Endothelial cell of umbilical vein (primary cell): ENCODE measurements at regions not wholly inside any gene's neighbourhood (a gene's known extent, or its start where the extent isn't known, plus 50 kb on each side); places are given as distances from the start of the nearest gene placed in this dataset.

Experiments
- BruUV-seq: library from RNA; stranded (reverse); fragments of 400-500 nt; replicated peaks from 2 replicates; lab custom pipeline; 2021; lab: Mats Ljungman, UMichigan
- CTCF ChIA-PET: fragments of 300-600, 350-600 bp; sonication (Branson Sonifier 250); formaldehyde crosslinking; loops from one replicate; lab custom pipeline; 2021; ENCODE audit warnings: antibody characterized with exemption, inconsistent platforms; lab: Charles Lee
- POLR2A ChIA-PET: fragments of 300-600, 350-600 bp; sonication (Branson Sonifier 250); formaldehyde crosslinking; loops from one replicate; lab custom pipeline; 2021; ENCODE audit warnings: antibody characterized with exemption, inconsistent platforms; lab: Charles Lee
- DNase-seq: peaks from one replicate; pipeline ENCODE4 v3.0.0-alpha.2; 2011; ENCODE audit warnings: low read depth, low spot score
- FAIRE-seq: peaks from 2 replicates; lab custom pipeline; 2011; peaks lifted over from hg19 to GRCh38; lab: Jason Lieb, UNC
- H2AFZ ChIP-seq: 2 replicates; pipeline ENCODE4 v1.6.0; 2012; ENCODE audit warnings: low read depth, low read length, control low read depth, inconsistent platforms
- H3K27ac ChIP-seq: 2 replicates; pipeline ENCODE4 v1.5.1; 2011; ENCODE audit warnings: low read depth, mild to moderate bottlenecking, control low read depth, low read length, moderate library complexity; ENCODE audit not compliant: insufficient read depth
- H3K27me3 ChIP-seq, 2 experiments: 2 replicates each; pipeline versions ENCODE4 v1.6.0 to v1.6.1; 2011; ENCODE audit warnings: low read length in 2 of 2, mixed read lengths in 1 of 2; ENCODE audit not compliant: control insufficient read depth in 2 of 2, insufficient read depth in 2 of 2
- H3K36me3 ChIP-seq, 2 experiments: 2 replicates in 1 of 2; 3 replicates in 1 of 2; pipeline ENCODE4 v1.5.1; 2011; ENCODE audit warnings: low read length in 2 of 2, mild to moderate bottlenecking in 1 of 2, moderate library complexity in 1 of 2; ENCODE audit not compliant: control insufficient read depth in 2 of 2, insufficient read depth in 2 of 2; ENCODE audit errors: extremely low read depth in 1 of 2
- H3K4me1 ChIP-seq: 3 replicates; pipeline ENCODE4 v1.5.1; 2011; ENCODE audit warnings: mild to moderate bottlenecking, low read length; ENCODE audit not compliant: control insufficient read depth, insufficient read depth; ENCODE audit errors: extremely low read depth
- H3K4me2 ChIP-seq: 2 replicates; pipeline ENCODE4 v1.6.1; 2011; ENCODE audit warnings: low read length, control low read depth, mixed read lengths; ENCODE audit not compliant: insufficient read depth
- H3K4me3 ChIP-seq, 3 experiments: fragments of 200-600 bp in 1 of 3; sonication (generic), shearing (Covaris generic) in 1 of 3; replicated peaks in 1 of 3; 2 replicates each; pipeline ENCODE4 v1.5.1; 2011 to 2016; ENCODE audit warnings: control low read depth in 3 of 3, low read length in 3 of 3, mild to moderate bottlenecking in 2 of 3, inconsistent platforms in 1 of 3, low read depth in 1 of 3, moderate library complexity in 1 of 3; ENCODE audit not compliant: insufficient read depth in 1 of 3
- H3K79me2 ChIP-seq: 2 replicates; pipeline ENCODE4 v1.6.0; 2012; ENCODE audit warnings: low read length, inconsistent platforms; ENCODE audit not compliant: control insufficient read depth, insufficient read depth
- H3K9ac ChIP-seq: replicated peaks from 2 replicates; pipeline ENCODE3; 2011; ENCODE audit warnings: low read length, control low read depth; ENCODE audit not compliant: insufficient read depth; ENCODE audit errors: extremely low read depth
- H3K9me1 ChIP-seq: replicated peaks from 3 replicates; pipeline ENCODE4 v1.6.0; 2011; ENCODE audit warnings: mild to moderate bottlenecking, low read length; ENCODE audit not compliant: control insufficient read depth, insufficient read depth; ENCODE audit errors: extremely low read depth
- H3K9me3 ChIP-seq: replicated peaks from 2 replicates; pipeline ENCODE4 v1.5.1; 2012; ENCODE audit warnings: low read length, inconsistent platforms; ENCODE audit not compliant: control insufficient read depth, insufficient read depth
- H4K20me1 ChIP-seq: replicated peaks from 2 replicates; pipeline ENCODE3; 2011; ENCODE audit warnings: mild to moderate bottlenecking, low read length; ENCODE audit not compliant: control insufficient read depth, insufficient read depth; ENCODE audit errors: extremely low read depth
- EZH2 ChIP-seq: IDR thresholded peaks from 2 replicates; pipeline ENCODE4 v1.6.1; 2012; ENCODE audit warnings: borderline replicate concordance, low read depth, mild to moderate bottlenecking, moderate library complexity, low read length, inconsistent platforms; ENCODE audit not compliant: severe bottlenecking
- FOS ChIP-seq: IDR thresholded peaks from 2 replicates; pipeline ENCODE4 v1.6.1; 2011; ENCODE audit warnings: mild to moderate bottlenecking, low read length, moderate library complexity, borderline replicate concordance; ENCODE audit not compliant: insufficient read depth
- GATA2 ChIP-seq: IDR thresholded peaks from 2 replicates; pipeline ENCODE4 v1.7.0; 2011; ENCODE audit warnings: low read depth, mild to moderate bottlenecking, moderate library complexity, mixed read lengths, low read length; ENCODE audit not compliant: insufficient read length, insufficient read depth
- JUN ChIP-seq: IDR thresholded peaks from 2 replicates; pipeline ENCODE4 v1.6.1; 2011; ENCODE audit warnings: borderline replicate concordance, low read depth; ENCODE audit not compliant: insufficient read length, insufficient read depth
- MYC ChIP-seq: IDR thresholded peaks from one replicate; pipeline ENCODE4 v1.6.1; 2011; ENCODE audit warnings: mild to moderate bottlenecking, low read depth, low read length
- POLR2A ChIP-seq: IDR thresholded peaks from 2 replicates; pipeline ENCODE4 v1.6.1; 2012; ENCODE audit warnings: low read depth, mild to moderate bottlenecking, control low read depth, low read length
- POLR2AphosphoS5 ChIP-seq: IDR thresholded peaks from 2 replicates; pipeline ENCODE4 v1.6.1; 2012; ENCODE audit warnings: low read depth, mild to moderate bottlenecking, control low read depth, low read length, moderate library complexity; ENCODE audit not compliant: insufficient read depth
- dilution Hi-C: fragments of 300-500 bp; cut with MboI; formaldehyde crosslinking; loops from one replicate; pipeline ENCODE4 v1.15.0; 2019; ENCODE audit warnings: low sequenced_read_pairs; ENCODE audit not compliant: extremely low pct_ligation_motif_present
- intact Hi-C: fragments of 100-400 bp; cut with micrococcal nuclease; formaldehyde crosslinking; loops from one replicate; pipeline ENCODE4 v1.10.0; 2022
- TF ChIP-seq, protein P1 (sequence below), 2 donors: IDR thresholded peaks; 1 replicate in 1 of 2; 2 replicates in 1 of 2; pipeline ENCODE4 v1.5.1; 2011; ENCODE audit warnings: low read length in 2 of 2, mild to moderate bottlenecking in 2 of 2, moderate library complexity in 2 of 2, control low read depth in 1 of 2, inconsistent platforms in 1 of 2, low read depth in 1 of 2; ENCODE audit not compliant: insufficient read depth in 1 of 2; ENCODE audit errors: extremely low read depth in 1 of 2
- TF ChIP-seq, protein P2 (sequence below): IDR thresholded peaks from 2 replicates; pipeline ENCODE4 v1.6.1; 2011; ENCODE audit not compliant: insufficient read depth, insufficient read length

DNA sequence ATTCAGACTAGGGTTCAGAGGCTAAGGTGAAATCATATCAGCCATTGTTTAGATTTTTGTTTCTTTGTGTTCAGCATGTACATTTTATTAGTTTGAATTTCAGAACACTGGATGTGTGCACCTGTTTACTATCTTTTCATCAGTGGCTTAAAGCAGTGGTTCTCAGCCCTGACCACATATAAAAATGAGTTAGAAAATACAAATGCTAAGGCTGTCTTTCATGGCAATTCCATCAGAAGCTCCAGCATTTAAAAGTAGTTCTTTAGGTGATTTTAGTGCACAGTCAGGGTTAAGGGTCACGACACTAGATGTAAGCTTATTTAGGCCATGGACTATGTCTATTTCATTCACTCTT lies 213.5 kb downstream of the NECTIN3 start:
- CTCF ChIA-PET, result no interaction called here
- Histone ChIP-seq H2AFZ (no peak overlapping the region), H3K79me2 (no peaks in the 10 kb centered on the region), H3K9me3 (no peaks in the 10 kb centered on the region), H3K27me3 (no peaks in the 10 kb centered on the region), H4K20me1 (no peaks in the 10 kb centered on the region), H3K27ac (no peak overlapping the region), H3K4me2 (no peak overlapping the region), H3K36me3 (no peaks in the 10 kb centered on the region), H3K9me1 (no peaks in the 10 kb centered on the region), H3K4me3 (no peak overlapping the region), H3K4me1 (no peaks in the 10 kb centered on the region), H3K9ac (no peak overlapping the region)
- intact Hi-C loops (no loop called here), dilution Hi-C loops (no loop called here)
- no peak for FAIRE-seq
- POLR2A ChIA-PET, result no interaction called here
- no peak for DNase-seq
- no peak for TF ChIP-seq POLR2AphosphoS5
- no peak for TF ChIP-seq MYC
- no peak for TF ChIP-seq EZH2
- TF ChIP-seq GATA2, result no peak
- no peak for TF ChIP-seq JUN
- no peak for TF ChIP-seq FOS
- TF ChIP-seq, protein P1, sequence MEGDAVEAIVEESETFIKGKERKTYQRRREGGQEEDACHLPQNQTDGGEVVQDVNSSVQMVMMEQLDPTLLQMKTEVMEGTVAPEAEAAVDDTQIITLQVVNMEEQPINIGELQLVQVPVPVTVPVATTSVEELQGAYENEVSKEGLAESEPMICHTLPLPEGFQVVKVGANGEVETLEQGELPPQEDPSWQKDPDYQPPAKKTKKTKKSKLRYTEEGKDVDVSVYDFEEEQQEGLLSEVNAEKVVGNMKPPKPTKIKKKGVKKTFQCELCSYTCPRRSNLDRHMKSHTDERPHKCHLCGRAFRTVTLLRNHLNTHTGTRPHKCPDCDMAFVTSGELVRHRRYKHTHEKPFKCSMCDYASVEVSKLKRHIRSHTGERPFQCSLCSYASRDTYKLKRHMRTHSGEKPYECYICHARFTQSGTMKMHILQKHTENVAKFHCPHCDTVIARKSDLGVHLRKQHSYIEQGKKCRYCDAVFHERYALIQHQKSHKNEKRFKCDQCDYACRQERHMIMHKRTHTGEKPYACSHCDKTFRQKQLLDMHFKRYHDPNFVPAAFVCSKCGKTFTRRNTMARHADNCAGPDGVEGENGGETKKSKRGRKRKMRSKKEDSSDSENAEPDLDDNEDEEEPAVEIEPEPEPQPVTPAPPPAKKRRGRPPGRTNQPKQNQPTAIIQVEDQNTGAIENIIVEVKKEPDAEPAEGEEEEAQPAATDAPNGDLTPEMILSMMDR (IDR thresholded peaks at IDR 0.05; ENCODE audit: extremely low read depth in 1 of 2, insufficient read depth in 1 of 2, low read depth in 1 of 2, low read length in 2 of 2), result no peak
- TF ChIP-seq, protein P2, sequence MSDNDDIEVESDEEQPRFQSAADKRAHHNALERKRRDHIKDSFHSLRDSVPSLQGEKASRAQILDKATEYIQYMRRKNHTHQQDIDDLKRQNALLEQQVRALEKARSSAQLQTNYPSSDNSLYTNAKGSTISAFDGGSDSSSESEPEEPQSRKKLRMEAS, result no peak
- TF ChIP-seq POLR2A, result no peak
- BruUV-seq, result no TSS peak
